HG03439 (cell line): ENCODE measurements at regions not wholly inside any gene's neighbourhood (a gene's known extent, or its start where the extent isn't known, plus 50 kb on each side); places are given as distances from the start of the nearest gene placed in this dataset.

Experiments used
- ATAC-seq: cut with Tn5 transposase; IDR thresholded peaks from one replicate; pipeline ENCODE4 v1.9.1; 2021; ENCODE audit warnings: mild to moderate bottlenecking, moderate library complexity; ENCODE audit not compliant: unreplicated experiment

DNA sequence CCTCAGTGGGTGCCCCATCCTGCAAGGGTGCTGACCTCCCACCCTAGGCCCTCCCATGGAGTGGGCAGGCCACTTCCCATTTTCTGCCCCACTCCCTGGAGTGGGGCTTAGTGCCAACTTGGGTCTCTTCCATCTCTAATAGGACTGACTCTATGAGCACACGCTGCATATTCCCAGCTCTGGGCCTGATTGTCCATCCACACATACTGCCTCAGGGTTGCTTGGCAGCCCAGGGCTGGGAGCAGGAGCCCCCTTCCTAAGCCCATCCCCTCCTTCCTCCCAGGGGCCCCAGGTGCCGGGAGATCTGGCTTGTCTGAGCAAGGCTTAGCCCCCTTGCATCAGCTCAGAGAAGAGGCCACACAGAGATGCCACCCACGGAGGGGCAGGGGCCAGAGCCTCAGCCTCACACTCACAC lies 55.1 kb downstream of the PJA1 start:
- ATAC-seq = no peak

DNA sequence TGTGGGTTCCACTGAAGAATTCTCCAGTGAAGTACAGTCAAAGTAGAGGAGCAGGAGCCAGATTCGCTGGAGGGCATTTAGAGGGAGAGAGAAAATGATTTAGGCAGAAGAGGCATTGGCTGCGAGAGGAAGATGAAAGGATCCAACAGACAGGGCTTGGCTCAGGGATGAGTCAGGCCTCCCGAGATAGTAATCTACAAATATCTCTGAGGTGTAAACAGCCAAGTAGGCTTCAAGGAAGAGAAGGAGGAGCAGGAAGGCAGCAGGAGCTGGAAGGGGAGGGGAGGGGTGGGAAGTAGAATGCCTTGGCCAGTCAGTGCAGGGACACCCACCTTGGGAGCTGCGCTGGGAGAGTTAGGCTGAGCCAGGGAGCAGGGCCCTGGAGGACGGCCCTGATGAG lies 55.5 kb downstream of the PJA1 start:
- no peak for ATAC-seq

DNA sequence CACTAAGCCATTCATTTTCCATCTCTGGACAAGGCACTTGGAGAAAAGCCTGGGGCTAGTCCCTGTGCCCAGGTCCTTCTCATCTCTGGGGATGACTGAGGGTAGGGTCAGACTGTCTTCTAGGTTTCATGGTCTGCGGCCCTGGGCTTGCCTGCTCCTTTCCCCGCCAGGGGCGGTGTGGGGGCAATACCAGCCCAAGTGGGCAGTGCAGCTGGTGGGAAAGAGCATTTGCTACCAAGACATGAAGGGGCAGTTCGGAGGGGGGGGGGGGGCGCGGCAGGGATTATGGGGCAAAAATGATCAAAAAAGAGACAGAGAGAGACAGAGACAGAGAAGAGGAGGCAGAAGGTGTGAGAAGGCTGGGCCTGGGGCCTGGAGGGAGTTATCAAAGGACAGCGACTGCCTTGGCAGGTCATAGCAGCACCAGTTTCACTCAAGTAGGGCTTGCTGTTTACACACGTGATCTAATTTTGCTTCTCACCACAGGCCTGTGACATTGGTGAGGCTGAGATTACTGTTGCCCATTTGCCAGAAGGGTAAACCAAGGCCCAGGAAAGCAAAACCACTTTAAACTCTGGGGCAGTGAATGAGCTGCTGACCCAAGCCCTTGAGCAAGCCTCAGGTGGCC lies 56.1 kb downstream of the PJA1 start:
- no peak for ATAC-seq

DNA sequence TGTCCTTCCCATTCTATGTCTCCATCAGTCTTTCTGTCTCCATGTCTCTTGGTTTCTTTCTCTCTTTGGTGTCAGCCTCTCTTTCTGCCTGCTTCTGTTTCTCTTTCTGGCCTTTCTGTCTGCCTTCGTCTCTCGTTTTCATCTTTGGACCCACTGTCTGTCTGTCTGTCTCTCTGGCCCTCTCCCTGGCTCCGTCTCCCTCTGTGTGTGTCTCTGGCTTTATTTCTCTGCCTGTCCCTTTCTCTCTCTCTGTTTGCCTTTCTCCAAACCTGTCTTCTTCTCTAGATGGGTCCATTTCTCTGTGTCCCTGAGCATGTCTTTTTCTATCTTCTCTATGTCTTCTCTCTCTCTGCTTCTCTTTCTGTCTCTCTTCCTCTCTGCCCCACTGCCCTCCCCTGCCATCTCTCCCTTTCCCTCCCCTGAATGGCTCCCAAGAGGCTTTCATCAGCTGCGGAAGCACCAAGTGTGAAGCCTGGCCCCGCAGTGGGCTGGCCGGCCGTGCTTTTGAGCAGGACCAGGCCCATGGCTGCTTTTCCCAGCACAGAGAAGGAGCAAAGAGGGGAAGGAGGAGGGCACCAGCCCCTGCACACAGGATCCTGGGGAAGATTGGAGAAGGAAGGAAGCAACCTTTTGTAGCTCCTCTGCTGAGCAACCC lies 57.4 kb downstream of the PJA1 start:
- no peak for ATAC-seq

DNA sequence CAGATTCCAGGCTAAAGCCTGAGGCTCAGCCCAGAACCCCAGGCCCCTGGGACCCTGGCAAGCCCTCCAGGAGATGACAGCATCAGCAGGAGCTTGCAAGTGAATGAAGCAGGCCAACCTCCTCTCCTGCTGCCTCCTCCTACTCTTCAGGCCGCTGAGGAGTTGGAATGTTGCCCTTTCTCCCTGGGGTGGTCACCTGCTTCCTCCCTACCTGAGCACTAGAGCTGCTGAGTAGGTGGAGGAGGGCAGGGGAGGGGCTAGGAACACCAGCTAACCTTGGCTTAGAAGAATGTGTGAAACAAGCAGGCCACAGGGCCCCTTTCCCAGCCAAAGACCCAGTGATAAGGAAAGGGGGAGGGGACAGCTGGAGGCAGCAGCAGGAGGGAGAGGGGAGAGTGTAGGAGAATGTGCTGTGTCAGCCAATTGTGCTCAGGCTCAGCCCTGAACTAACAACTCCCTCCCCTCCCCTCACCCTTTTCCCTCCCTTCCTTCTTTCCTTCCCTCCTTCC lies 58.0 kb downstream of the PJA1 start:
- ATAC-seq = no peak

DNA sequence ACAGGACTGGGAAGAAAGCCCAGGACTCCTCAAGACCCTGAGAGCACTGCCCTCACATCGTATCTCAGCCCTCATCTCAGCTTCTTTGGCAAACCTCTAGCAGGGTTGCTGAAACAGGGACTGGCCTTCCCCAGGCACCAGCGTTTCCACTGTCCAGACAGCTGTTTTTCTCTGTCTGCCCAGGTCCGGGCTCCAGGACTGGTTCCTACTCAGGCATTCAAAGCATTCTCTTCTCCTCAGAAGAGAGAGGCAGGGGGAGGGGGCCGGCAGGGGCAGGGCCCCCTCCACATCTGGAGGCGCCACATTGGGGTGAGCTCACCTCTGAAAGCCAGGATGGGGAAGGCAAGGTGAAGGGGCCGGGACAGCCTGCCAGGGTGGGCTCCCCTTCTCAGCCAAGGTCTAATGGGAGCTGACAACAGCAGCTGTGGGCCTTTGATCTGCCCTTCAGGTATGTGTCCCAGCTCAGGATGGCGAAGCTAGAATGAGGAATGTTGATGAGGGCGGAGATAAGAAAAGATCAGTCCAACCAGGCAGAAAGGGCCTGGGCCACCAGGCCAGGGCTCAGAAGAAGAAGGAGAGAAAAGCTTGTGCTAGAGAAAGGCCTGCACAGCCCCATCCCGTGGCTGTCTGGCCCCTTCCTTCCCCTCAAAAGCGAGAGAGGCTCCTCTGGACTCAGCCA lies 60.4 kb downstream of the PJA1 start:
- ATAC-seq = no peak

DNA sequence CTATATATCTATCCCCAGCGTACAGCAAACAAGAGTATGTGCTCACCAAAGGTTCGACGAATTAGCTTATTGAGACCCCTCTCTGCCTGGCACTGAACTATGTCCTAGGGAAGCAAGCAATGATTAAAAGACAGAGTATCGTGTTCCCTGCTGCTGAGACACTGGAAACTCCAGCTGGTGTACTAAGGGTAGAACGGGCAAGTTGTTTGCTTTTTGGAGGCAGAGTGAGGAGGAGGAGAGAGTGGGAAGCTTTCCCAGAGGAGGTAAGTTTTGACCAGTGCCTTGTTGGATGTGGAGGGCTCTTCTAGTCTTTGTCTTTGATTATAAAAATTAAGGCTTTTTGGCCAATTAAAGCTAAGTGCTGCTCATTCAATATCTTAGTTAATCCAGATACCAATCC lies 61.7 kb downstream of the PJA1 start:
- ATAC-seq = no peak

DNA sequence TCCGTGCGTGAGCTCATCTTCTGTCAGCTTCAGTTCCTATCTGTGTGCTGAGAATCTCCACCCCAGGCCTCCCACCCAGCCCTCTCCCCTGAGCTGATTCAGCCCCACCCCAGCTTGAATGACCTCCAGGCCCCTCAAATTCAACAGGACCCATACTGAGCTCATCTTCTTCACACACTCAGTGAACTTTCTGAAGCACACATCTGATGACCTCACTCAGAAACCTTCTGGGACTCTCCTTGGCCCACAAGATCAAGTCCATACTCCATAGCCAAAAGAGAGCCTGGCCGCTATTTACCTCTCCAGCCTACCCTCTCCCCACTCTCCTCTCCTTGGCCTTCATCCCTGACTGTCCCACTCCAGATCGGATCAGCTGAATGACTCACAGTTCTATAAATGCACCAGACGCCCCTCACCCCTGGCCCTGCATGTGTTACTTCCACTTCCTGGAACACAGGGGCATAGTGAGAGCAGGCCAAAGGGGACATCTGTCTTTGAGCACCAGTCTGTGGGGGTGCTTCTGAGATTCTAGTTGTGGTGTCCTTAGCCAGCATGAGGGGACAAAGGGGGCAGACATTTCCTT lies 62.5 kb downstream of the PJA1 start:
- ATAC-seq = no peak

DNA sequence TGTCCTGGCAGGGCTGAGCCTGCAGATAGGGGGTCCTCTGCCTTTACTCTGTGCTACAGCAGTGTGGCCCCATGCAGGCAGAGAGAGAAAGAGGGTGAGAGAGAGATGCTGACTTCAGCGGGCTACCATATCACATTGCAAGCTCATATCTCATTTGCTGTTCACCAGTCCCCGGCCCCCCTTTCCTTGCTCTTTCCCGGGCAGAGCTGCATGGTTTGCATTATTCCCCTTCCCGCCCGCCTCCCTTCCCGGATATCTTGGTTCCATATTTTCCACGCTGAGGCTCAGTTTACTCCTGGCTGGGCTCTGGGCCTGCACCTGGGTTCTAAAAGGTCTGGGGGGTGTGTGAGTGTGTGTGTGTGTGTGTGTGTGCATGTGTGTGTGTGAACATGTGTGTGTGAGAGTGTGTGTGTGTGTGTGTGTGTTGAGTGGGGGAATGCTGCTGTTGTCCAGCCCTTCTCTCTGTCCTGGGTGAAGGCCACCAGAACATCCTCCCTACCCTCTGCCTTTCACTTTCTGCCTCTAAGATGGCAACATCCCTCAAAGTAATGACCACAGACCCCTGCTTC lies 63.5 kb downstream of the PJA1 start:
- ATAC-seq = no peak

DNA sequence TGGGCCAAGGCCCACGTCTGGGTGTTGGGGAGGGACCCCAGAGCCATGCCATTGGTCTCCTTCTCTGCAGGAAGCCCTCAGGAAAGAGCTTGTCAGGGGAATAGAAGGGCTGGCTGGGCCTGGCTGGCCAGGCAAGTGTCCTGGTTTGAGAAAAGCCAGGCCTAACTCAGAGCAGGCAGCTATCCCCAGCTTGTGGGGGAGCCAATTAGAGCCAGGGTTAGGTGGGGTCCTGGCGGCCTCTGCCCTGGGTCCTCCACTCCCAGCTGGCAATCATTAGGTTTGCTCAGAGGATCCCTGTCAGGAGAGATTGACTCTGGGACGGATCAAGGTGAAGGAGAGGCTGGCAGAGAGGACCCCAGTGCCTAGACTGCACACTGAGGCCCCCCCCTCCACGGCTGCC lies 64.8 kb downstream of the PJA1 start:
- no peak for ATAC-seq

DNA sequence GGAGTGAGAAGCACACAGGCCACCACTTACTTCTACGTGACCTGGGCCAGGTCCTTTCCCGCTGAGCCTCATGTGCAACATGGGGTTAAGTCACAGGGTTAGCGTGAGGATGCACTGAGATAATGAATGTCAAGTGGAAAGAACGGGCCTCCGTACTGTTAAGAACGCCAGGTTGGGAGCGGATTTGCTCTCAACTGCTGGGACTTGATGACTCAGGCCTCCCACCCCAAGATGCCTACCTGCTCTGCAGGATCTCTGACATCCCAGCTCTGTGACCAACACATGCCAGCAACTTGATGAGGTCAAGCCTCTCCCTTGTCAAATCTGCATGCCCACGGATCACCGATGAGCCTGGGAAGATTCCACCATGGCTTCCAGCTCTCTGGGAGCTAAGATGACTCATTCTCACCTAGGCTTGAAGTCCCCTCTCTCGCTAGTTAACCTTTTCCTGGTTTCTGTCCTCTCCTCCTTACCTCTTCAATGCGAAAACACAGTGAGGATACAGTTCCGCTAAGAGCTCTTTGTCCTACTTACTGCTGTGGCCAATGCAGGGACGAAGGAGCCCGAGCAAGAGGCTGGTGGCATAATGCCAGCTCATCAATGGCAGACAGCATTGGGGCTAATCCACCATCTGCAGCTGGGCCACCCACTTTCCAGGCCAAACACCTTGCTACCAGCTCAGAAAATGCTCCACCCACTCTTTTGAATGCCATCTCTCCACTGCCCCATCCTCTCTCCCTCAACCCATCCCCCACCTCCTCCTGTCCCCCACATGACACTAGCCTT lies 67.6 kb downstream of the PJA1 start:
- ATAC-seq = no peak

DNA sequence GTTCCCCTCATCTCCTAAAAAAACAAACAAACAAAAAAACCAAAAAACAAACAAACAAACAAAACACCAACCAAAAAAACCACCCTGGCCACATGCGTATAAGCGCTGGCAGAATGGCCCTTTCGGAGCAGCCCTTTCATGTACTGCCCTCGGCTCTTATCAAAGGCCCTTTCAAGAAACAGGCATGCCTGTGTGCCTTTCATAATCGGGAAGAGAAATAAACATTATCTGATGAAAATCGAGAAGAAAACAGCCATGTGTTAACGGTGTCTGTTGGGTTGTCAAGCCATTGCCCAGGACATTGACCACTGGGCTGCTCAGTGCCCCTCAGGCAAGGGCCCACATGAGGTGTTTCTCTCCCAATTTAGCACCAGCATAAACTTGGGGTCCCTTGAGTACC lies 68.3 kb downstream of the PJA1 start:
- ATAC-seq = no peak

DNA sequence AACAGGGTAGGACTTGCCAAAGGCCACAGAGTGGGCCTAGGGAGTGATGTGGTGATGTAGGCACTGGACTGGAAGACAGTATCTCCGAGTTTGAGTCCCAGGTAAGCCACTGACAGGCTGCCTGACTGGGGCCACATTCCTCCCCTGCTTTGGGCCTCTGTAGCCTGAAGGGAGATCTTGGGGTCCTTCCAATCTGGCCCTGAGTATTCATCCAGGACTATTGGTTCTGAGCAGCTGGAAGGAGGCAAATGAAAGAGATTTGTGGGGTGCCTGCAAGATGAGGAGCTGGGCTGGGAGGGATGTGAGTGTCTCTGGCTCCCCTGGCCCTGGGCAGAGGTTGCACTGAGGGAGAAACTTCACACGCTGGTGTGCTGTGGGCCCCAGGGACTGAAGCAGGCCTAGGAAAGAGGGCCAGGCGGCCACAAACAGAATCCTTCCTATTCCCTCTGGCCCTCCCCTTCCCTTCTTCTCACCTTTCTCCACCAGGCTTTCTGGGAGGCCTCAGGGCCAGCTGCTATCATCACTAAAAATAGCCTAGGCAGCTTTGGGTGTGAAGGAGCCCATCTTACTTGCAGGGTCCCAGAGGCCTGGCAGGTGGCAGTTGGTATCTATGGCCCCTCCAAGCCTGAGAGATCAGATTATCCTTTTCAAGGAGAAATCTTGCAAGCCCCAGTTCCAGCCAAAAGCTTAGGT lies 70.1 kb downstream of the PJA1 start:
- no peak for ATAC-seq

DNA sequence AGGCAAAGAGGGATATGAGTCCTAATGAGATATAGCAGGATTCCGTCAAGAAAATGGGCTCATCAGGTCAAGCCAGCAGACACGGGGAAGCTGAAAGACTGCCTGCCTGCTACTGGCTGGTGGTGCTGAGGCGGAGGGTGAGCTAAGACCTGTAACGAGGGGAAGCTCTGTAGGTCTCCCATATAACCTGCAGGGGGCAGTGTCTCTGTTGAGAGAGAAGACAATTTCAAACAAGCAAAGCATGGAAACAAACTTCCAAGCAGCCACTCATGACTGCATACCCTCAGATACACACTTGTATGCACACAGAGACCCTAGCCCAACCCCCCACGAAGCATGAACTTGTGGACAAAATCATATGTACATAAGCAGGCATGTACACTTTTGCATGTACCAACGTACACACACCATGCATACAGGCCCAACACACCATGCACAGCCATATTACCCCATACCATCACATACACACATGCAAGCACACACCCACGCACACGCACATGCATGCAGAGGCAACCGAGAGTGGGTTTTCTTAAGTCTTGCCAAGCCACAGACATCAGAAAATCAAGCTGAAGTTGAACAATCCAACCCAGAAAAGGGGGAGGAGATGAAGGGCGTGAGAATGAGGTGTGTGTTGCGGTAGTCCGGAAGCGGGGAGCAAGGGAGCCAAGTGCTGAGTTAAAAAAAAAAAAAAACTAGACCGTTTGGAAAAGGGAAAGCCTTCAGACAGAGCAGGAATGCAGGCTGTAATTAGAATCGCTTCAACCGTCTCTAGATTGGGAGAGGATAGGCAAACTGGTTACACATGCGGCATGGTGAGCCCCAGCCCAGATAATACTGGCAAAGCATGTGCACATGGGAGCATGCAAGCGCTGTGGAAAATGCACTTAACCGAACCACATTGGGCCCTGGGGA lies 71.0 kb downstream of the PJA1 start:
- ATAC-seq = no peak

DNA sequence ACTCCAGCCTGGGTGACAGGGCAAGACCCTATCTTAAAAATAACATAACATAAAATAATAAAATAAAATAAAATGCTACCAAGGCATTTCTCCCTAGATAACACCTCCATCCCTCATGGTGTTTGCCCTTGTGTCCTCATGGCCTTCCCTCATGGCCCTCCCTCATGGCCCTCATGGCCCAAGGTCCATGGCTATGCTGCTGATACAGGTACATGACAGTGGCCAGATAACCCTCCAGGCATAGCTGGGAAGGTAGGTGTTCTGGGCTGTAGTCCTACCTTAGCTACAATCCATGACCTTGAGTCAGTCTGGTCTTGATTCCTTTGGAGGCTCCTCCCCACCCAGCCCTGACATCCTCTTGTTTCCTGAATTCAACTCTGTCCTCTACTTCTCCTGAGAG lies 75.2 kb downstream of the PJA1 start:
- no peak for ATAC-seq

DNA sequence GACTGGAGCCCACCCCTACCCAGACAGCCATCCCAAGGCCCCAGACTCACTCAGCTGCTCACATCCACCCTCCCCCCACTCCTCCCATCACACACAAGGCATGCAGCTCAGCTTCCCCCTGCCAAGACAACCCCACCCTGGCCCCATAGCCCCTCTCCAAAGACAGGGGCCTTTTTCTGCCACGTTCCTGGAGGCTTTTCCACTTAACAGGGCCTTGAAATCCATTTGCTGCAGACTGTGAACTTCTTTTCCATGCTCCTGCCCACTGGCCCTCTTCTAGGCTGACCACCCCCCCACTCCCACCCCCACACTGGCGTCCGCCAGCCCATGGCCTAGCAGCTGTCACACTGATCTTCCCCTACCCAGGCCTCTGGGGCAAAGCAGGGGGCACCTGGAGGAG lies 76.0 kb downstream of the PJA1 start:
- no peak for ATAC-seq

DNA sequence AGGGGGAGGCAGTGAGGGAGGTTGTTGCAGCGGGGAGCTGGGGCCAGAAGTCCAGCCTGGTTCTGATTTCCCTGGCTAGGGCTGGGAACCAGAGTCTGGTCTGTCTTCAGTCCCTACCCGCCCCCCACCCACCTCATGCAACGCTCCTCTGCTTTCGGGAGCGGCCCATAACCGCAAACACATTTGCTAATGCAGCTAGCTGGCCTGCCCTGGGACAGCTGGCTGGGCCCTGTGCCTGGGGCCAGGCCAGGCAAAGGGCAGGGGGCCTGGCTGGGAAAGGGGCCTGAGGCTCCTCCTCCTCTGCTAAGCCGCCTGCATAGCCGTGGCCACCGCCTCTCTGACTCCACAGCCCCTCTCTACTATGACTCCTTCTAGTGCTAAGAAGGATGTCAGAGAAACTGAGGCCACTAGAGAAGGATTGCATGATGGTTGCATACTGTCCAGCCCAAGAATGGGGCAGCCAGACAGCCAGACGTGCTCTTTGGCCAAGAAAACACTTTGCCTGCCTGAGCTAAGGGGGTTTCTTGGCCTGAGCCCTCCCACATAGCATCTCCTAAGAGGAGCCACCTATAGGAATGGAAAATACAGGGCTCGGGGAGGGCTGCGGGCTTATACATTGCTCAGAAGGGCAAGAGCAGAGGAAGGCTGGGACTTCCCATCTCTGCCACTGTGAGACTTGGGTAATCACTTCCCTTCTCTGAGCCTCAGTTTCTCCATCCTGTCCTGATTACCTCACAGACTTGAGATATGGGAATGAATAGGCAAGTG lies 76.9 kb downstream of the PJA1 start:
- no peak for ATAC-seq

DNA sequence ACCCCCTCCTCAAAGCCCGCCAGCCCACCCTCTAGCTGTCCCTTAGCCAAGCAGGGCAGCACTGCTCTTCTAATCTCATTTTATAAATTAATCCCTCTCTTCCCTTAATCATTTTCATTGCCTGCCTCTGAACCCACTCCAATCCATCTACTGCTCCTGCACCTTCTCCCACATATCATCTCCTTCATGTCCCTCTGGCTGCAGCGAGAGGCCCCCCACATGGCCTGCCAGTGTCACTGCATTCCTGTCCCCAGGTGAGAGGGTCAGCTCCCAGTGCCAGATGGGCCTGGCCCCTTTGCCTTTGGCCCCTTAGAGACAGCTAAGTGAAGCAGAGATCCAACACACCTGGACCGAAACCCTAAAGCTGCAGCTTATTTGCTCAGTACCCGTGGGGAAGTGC lies 79.4 kb downstream of the PJA1 start:
- ATAC-seq = no peak
